Liver (tissue), 3 donors: ENCODE measurements at regions not wholly inside any gene's neighbourhood (a gene's known extent, or its start where the extent isn't known, plus 50 kb on each side); places are given as distances from the start of the nearest gene placed in this dataset.

ENCODE experiments used
- EGR1 ChIP-seq, 2 donors: IDR thresholded peaks; 2 replicates each; pipeline ENCODE4 v1.6.1; 2016 to 2018; ENCODE audit warnings: antibody characterized with exemption in 2 of 2, low read depth in 2 of 2
- JUND ChIP-seq, 2 donors: IDR thresholded peaks; 2 replicates each; pipeline ENCODE4 v1.6.1; 2016; ENCODE audit warnings: antibody characterized with exemption in 2 of 2
- SP1 ChIP-seq: IDR thresholded peaks from 2 replicates; pipeline ENCODE4 v1.6.1; 2018; ENCODE audit warnings: antibody characterized with exemption, mild to moderate bottlenecking
- TAF1 ChIP-seq: conservative IDR thresholded peaks from 2 replicates; pipeline ENCODE4 v1.6.1; 2016; ENCODE audit warnings: antibody characterized with exemption, mild to moderate bottlenecking
- YY1 ChIP-seq: IDR thresholded peaks from 2 replicates; pipeline ENCODE4 v1.6.1; 2016; ENCODE audit warnings: antibody characterized with exemption, mild to moderate bottlenecking
- TF ChIP-seq, protein P1 (sequence below): fragments of 150-350 bp; IDR thresholded peaks from 2 replicates; pipeline ENCODE4 v1.5.1; 2017; ENCODE audit warnings: improper control_type of control experiment, low read depth, low read length; ENCODE audit not compliant: missing input control
- TF ChIP-seq, protein P2 (sequence below): IDR thresholded peaks from 2 replicates; pipeline ENCODE4 v1.6.1; 2016; ENCODE audit warnings: antibody characterized with exemption
- donor health status: healthy.
- donor health status: healthy.

DNA sequence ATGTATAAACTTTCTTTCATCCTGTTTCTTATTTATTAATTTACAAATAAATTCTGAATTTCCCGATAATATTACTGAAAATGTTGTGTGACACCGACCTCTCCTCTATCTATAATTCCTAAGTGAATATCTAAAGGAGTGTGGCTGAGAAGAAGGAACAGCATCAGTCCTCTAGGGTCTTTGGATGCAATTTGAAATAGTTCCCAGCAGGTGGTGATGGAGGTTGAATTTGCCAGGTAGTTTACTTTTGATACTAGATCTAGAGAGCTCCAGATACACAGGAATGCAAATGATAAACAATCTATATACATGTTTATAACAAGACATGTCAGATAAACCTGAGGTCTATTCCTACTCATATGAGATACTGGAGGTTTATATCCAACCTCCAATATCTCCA, 305.4 kb downstream of the PCDH18 start:
- TF ChIP-seq, protein P1, sequence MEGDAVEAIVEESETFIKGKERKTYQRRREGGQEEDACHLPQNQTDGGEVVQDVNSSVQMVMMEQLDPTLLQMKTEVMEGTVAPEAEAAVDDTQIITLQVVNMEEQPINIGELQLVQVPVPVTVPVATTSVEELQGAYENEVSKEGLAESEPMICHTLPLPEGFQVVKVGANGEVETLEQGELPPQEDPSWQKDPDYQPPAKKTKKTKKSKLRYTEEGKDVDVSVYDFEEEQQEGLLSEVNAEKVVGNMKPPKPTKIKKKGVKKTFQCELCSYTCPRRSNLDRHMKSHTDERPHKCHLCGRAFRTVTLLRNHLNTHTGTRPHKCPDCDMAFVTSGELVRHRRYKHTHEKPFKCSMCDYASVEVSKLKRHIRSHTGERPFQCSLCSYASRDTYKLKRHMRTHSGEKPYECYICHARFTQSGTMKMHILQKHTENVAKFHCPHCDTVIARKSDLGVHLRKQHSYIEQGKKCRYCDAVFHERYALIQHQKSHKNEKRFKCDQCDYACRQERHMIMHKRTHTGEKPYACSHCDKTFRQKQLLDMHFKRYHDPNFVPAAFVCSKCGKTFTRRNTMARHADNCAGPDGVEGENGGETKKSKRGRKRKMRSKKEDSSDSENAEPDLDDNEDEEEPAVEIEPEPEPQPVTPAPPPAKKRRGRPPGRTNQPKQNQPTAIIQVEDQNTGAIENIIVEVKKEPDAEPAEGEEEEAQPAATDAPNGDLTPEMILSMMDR = no peak
- TF ChIP-seq SP1 (no peak), TAF1 (no peak), EGR1 (IDR thresholded peaks at IDR 0.05; ENCODE audit: low read depth in 2 of 2) (no peak), YY1 (no peak), JUND (IDR thresholded peaks at IDR 0.05) (no peak)
- TF ChIP-seq, protein P2, sequence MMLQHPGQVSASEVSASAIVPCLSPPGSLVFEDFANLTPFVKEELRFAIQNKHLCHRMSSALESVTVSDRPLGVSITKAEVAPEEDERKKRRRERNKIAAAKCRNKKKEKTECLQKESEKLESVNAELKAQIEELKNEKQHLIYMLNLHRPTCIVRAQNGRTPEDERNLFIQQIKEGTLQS = no peak
